BJ (cell line): ENCODE measurements at regions not wholly inside any gene's neighbourhood (a gene's known extent, or its start where the extent isn't known, plus 50 kb on each side); places are given as distances from the start of the nearest gene placed in this dataset.

Source experiments
- CTCF ChIA-PET: fragments of 350-600 bp; formaldehyde crosslinking; extraction: SDS; loops from one replicate; lab custom pipeline; 2021; ENCODE audit warnings: antibody characterized with exemption, inconsistent platforms; lab: Yijun Ruan, JAX
- POLR2A ChIA-PET: fragments of 300-600 bp; sonication (Branson Sonifier 250); formaldehyde crosslinking; extraction: SDS; loops from one replicate; lab custom pipeline; 2021; ENCODE audit warnings: antibody characterized with exemption; lab: Charles Lee
- DNase-seq: peaks from one replicate; pipeline ENCODE4 v3.0.0-alpha.2; 2011; ENCODE audit warnings: low read depth
- H3K27me3 ChIP-seq: 2 replicates; pipeline ENCODE4 v1.6.0; 2011; ENCODE audit warnings: low read length; ENCODE audit not compliant: control insufficient read depth, insufficient read depth
- H3K36me3 ChIP-seq: 2 replicates; pipeline ENCODE4 v1.5.1; 2011; ENCODE audit warnings: low read length; ENCODE audit not compliant: control insufficient read depth, insufficient read depth
- H3K4me3 ChIP-seq: 2 replicates; pipeline ENCODE4 v1.5.1; 2011; ENCODE audit warnings: low read depth, mild to moderate bottlenecking, control low read depth, low read length
- TF ChIP-seq, protein P1 (sequence below): IDR thresholded peaks from 2 replicates; pipeline ENCODE4 v1.5.1; 2011; ENCODE audit warnings: low read depth, mild to moderate bottlenecking, control low read depth, inconsistent platforms, low read length, moderate library complexity; ENCODE audit not compliant: insufficient read depth

DNA sequence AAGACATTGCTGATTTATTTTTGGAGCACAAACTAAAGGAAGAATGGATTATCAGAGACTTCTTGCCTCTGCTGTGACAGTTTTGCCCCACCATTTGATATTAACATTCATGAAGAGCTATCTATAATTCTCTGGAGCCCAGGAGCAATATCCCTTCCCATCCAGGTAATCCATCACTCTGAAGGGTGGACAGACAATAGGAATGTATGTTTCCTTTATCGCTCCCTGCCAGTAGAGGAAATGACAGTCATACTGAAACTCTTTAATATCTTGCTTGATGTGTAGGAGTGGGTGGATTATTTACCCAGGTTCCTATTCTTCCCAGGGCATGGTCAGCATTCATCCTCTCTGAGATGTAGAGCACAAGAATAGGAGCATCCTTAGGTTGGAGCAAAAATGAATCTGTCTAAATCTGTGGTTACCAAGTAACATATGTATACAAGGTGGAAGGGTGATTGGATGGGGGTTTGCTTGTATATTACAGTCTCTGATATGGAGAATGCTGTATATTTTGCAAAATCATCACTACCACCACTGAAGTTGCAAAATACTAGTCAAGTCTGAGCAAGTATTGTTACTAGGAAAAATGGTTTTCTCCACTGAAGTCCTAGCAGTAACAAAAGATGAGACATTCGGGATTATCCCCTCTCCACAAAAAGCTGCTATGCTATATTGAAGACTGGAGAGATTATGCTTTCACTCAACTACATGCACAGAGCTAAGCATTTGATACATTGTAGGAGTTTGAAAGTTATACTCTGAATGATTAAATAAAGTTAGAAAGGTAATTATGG lies 151.6 kb downstream of the CBLL2 start:
- no peak for DNase-seq
- TF ChIP-seq, protein P1, sequence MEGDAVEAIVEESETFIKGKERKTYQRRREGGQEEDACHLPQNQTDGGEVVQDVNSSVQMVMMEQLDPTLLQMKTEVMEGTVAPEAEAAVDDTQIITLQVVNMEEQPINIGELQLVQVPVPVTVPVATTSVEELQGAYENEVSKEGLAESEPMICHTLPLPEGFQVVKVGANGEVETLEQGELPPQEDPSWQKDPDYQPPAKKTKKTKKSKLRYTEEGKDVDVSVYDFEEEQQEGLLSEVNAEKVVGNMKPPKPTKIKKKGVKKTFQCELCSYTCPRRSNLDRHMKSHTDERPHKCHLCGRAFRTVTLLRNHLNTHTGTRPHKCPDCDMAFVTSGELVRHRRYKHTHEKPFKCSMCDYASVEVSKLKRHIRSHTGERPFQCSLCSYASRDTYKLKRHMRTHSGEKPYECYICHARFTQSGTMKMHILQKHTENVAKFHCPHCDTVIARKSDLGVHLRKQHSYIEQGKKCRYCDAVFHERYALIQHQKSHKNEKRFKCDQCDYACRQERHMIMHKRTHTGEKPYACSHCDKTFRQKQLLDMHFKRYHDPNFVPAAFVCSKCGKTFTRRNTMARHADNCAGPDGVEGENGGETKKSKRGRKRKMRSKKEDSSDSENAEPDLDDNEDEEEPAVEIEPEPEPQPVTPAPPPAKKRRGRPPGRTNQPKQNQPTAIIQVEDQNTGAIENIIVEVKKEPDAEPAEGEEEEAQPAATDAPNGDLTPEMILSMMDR = no peak
- Histone ChIP-seq H3K4me3 (no peak overlapping the region), H3K27me3 (no peaks in the 10 kb centered on the region), H3K36me3 (no peaks in the 10 kb centered on the region)
- POLR2A ChIA-PET = no interaction called here
- CTCF ChIA-PET = no interaction called here

DNA sequence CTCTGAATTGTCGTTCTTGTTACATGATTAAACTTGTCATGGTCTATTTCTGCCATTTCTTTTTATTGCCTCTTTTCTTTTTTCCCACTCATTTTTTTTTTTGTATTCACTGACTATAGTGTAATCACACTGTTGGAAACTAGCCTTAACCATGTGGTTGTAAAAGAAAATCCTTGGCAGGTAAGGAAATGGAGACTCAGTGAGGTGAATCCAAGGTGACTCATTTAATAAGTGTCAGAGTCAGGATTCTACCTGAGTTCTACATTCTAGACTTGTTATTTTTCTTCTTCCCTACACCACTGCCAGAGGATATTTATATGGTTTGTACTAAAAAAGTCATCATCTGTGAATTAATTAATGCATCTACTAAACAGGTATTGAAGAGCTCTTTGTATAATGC lies 152.2 kb downstream of the CBLL2 start:
- Histone ChIP-seq H3K27me3 (no peaks in the 10 kb centered on the region), H3K4me3 (no peak overlapping the region), H3K36me3 (no peaks in the 10 kb centered on the region)
- POLR2A ChIA-PET = no interaction called here
- no peak for DNase-seq
- TF ChIP-seq, protein P1 = no peak
- CTCF ChIA-PET = no interaction called here

DNA sequence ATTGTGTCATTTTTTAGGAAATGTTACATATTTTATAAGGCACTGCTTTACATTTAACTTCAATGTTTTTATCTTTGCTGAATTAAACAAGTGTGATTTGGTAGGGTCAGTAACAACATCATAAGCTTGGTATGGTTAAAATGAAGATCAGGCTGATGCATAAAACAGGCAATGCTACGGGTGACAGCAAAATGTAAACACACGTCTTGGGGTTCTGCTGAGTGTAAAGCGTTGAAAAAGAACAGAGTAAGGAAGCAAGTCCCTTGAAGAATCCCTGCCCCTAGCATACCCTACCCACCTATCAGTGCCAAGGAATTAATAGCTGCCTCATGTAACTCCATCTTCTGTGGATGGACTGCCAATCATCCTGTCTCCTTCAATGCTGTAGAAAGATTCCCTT lies 157.0 kb downstream of the CBLL2 start:
- no peak for DNase-seq
- H3K4me3 ChIP-seq = no peak overlapping the region
- TF ChIP-seq, protein P1 = no peak
- ChIA-PET CTCF (no interaction called here), POLR2A (no interaction called here)
- H3K27me3 ChIP-seq = no peaks in the 10 kb centered on the region
- H3K36me3 ChIP-seq = no peaks in the 10 kb centered on the region

DNA sequence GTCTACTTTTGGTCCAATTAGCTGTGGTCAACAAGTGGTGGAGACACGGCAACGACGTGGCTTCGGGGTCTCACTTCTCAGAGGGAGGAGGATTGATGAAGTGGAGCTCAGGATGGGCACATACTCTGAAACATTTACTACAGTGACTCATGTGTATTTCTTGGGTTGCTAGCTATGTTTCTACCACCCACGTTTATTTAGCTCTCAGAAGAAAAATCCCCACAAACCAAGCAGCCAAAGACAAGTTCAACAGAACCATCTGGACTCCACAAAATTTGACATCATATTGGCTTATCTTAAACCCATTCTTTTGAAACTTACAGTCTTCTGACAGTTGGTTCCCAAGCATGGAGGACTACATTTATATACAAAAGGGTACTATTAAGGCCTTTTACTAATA lies 158.0 kb downstream of the CBLL2 start:
- POLR2A ChIA-PET = no interaction called here
- TF ChIP-seq, protein P1 = no peak
- CTCF ChIA-PET = no interaction called here
- H3K36me3 ChIP-seq = no peaks in the 10 kb centered on the region
- H3K4me3 ChIP-seq = no peak overlapping the region
- DNase-seq = no peak
- H3K27me3 ChIP-seq = no peaks in the 10 kb centered on the region

DNA sequence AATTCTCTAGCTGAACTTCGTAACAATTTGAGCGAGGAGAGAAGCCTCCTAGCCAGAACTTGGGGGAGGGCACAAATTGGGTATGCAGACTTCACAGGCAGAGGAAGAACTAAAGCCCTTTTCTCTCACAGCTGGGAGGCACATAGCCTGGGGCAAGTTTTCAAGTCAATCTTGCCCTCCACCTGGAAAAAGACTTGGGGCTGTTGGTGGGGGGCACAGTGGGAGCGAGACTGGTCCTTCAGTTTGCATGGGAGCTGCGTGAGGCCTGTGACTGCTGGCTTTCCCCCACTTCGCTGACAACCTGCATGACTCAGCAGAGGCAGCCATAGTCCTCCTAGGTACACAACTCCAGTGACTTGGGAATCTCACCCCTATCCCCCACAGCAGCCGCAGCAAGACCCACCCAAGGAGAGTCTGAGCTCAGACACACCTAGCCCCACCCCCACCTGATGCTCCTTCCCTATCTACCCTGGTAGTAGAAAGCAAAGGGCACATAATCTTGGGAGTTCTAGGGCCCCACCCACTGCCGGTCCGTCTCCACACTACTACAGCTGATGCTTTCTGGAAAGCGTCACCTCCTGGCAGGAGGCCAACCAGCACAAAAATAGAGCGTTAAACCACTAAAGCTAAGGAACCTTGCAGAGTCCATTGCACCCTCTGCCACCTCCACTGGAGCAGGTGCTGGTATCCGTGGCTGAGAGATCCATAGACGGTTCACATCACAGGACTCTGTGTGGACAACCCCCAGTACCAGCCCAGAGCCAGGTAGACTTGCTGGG lies 160.8 kb downstream of the CBLL2 start:
- Histone ChIP-seq H3K4me3 (no peak overlapping the region), H3K36me3 (no peaks in the 10 kb centered on the region), H3K27me3 (no peaks in the 10 kb centered on the region)
- ChIA-PET POLR2A (no interaction called here), CTCF (no interaction called here)
- DNase-seq = no peak
- TF ChIP-seq, protein P1 = no peak
